ENCODE measurements at regions not wholly inside any gene's neighbourhood (a gene's known extent, or its start where the extent isn't known, plus 50 kb on each side); places are given as distances from the start of the nearest gene placed in this dataset.

DNA sequence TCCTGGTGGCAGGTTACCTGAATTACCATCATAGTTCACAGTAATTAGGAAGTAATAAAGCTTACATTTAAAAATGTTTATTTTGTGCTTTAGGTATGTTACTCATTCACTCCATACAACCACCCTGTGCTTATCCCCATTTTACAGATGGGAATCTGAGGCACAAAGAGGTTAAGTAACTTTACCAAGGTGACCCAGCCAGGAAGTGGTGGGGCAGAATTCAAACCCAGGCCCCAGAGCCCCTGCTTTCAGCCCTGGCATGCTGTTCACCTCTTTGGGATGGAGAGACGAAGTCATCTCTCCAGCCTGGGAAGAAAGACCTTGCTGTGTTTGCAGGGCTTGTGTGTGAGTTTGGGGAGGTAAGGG, 285.6 kb upstream of the TPM1 start:
- no peak for DNase-seq

- no peak for DNase-seq
These were observed 285.0 kb upstream of the TPM1 start for GRCh38 chr15:62757535-62757934.

GRCh38 chr15:62758126-62758951, 284.2 kb upstream of the TPM1 start:
- DNase-seq = no peak

- DNase-seq = no peak
These were observed 283.6 kb upstream of the TPM1 start for GRCh38 chr15:62758952-62759349.

- no peak for DNase-seq
These were observed 282.0 kb upstream of the TPM1 start for GRCh38 chr15:62760538-62760937.

DNA sequence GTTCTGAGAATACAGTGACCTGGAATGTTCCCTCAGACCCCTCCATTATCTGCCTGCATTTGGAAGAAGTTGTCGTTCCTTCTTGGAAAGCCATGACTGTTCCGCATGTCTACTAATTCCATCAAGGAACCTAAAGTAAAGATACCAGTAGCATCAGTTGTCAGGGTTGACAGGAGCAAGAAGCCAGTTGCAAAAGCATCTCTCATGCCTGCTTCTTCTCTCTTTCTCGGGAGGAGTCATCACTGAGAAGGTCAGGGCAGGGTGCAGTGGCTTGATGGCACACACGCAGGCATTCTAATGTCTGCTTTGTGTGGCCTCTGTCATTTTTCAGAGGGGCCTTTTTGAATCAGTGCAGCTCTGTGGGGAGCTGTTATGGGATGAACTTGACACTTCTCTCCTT, 276.6 kb upstream of the TPM1 start:
- DNase-seq = no peak

- DNase-seq = no peak
These were observed 275.9 kb upstream of the TPM1 start for GRCh38 chr15:62766599-62766998.

DNA sequence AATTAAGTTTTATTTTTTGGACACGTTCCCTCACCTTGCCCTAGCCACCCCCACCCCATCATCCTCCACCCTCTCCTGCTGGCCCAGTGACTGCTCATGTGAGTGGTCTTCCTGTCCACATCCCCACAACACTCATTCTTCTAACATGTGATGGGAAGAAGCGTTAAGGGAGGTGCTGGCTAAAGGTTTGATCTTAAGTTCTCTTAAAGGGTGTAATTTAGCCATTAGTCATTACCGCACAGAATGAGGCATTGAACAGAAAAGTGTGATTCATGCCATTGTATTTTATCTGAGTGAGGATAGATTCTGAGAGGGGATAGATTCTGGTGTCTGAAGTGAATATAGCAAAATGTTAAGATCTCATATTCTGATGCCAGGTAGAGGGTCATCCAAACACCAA, 272.9 kb upstream of the TPM1 start:
- DNase-seq = no peak

- no peak for DNase-seq
These were observed 272.4 kb upstream of the TPM1 start for GRCh38 chr15:62770111-62770660.

GRCh38 chr15:62770752-62771151, 271.8 kb upstream of the TPM1 start:
- no peak for DNase-seq

- no peak for DNase-seq
These were observed 271.3 kb upstream of the TPM1 start for GRCh38 chr15:62771234-62771633.

GRCh38 chr15:62773369-62774165, 269.0 kb upstream of the TPM1 start:
- no peak for DNase-seq

DNA sequence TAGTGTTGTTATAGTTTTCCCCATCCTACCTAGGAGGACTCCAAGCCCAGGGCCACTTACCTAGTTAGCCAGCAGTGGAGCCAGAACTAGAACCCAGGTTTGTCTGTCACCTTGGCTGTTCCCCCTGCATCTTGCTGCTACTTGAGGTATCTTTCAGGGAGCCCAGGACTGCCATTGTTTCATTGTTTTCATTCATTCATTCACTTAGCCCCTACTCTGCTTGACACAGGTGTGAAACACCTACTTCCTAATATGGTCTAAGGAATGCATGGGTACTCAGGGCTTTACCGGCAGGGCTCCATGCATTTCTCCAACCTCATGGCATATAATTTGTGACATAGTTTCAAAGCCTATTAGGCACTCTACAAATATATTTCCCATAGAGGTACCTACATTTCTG, 266.6 kb upstream of the TPM1 start:
- no peak for DNase-seq

DNA sequence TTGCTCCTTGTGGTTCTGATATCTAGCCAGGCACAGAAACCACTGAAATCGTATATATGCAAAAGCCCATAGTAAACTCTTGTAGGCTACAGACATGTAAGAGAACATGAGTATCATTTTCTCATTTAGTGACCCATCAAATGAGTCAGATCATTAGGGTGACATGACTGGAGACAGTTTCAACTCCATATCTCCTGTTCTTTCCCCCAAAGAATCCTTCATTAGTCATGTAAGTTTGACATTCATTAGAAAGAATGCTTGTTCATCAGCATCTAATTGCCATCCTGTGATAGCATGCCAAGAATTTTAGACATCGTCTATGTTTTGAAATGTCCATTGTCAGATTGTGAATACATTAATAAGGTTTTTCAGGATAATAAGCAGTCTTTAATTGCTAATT, 264.9 kb upstream of the TPM1 start:
- DNase-seq = no peak

GRCh38 chr15:62779036-62779770, 263.3 kb upstream of the TPM1 start:
- no peak for DNase-seq

GRCh38 chr15:62779899-62780298, 262.6 kb upstream of the TPM1 start:
- no peak for DNase-seq

DNA sequence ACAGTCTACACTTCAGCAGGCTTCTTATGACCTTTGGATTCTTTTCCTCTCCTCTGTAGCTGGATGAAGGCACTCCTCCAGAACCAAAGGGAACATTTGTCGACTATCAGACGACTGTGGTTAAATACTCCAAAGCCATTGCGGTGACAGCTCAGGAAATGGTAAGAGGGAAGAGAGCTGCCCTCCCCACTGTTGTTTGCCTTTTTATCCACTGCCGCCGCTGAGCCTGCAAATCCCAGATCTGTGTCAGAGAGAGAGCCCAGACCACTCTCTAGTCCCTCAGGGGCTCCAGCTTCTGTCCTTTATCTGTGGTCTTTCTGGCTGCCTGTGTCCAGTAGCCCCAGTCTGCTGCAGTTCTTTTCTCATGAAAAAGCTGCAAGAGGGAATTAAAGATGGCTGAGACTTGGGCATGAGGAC, 261.5 kb upstream of the TPM1 start:
- no peak for DNase-seq

- DNase-seq = peak; percentile 8 to 10
These were observed 260.3 kb upstream of the TPM1 start for GRCh38 chr15:62782071-62782841.

DNA sequence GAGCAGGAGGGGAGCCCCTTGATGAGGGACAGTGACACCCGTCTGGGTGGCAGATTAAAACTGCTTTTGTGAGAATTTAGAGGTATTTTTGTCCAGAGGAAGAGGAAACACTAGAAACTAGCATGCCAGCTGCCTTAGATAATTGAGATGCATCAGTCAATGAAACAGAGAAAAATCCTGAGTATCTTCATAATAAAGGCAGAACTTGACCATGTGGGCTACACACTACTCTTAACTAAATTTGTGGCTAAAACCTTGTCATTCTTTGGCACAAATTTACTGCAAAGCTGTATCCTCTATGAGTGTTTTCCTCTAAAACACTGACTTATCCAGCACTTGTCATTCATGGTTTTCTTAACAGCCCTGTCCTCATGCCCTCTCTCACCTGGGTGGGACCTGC, 259.7 kb upstream of the TPM1 start:
- no peak for DNase-seq

DNA sequence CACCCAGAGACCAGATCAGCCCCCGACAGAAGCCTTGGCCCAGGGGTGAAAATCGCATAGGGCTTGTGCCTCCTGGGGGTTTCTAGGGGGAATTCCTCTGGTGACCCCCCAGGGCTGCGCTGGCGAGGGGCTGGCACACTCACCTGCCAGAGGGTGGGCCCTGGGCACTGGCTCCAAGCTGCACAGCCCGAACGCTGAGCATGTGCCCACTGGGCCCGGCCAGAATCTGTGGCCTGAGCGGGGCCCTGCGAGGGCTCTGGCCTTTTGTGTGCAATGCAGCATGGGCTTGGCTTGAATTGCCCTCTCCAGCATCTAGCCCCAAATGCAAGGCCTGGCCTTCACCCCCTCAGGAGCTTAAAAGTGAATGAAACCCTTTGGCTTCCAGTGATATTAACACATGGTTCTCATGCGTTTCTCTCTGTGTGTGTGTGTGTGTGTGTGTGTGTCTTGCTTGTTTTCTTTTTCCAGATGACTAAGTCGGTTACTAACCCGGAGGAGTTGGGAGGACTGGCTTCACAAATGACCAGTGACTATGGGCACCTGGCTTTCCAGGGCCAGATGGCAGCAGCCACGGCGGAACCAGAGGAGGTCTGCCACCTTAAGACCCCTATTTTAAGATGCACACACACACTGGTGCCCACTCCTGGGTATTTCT, 259.1 kb upstream of the TPM1 start:
- no peak for DNase-seq

GRCh38 chr15:62785881-62786828, 256.4 kb upstream of the TPM1 start:
- no peak for DNase-seq
